ENCODE measurements at regions not wholly inside any gene's neighbourhood (a gene's known extent, or its start where the extent isn't known, plus 50 kb on each side); places are given as distances from the start of the nearest gene placed in this dataset.
"Not testable (repeated sequence)": the region's sequence is repeated elsewhere in the genome, so short reads cannot be mapped to it uniquely, and the experiment has no call there.

DNA sequence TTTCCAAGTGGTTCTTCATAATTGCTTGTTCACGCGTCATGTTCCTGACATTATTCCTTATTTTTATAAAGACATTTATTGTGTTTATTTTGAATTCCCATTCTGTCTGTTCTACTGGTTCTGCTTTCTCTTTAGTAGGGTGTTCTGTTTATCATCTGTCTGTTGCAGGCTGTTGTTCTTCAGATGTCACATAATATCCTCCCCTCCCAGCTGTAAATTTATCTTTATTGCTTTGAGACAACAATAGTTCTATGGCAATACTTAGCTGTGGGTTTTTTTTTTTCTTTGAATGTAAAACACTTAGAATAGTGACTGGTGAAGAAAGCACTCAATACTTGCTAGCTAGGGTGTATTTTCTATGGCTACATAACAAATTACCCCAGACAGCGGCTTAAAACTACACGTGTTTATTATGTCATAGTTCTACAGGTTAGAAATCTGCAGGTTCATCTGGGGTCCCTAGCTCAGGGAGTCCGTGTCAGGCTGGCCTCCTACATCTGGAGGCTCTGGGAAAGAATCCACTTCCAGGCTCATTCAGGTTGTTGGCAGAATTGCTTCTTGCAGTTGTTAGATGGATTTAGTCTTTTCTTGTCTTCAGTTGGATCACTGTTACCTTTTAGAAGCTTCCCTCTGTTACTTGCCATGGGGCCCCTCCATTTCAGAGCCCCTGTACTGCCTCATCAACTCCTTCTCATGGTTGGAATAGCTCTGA is 63.4 kb upstream of the ENPEP start:
- in situ Hi-C loops (cut with MboI; ENCODE audit: low pct_unique_long_range_greater_than_20kb, low sequenced_read_pairs, unreplicated experiment), result no loop called here
- TF ChIP-seq, protein P1, sequence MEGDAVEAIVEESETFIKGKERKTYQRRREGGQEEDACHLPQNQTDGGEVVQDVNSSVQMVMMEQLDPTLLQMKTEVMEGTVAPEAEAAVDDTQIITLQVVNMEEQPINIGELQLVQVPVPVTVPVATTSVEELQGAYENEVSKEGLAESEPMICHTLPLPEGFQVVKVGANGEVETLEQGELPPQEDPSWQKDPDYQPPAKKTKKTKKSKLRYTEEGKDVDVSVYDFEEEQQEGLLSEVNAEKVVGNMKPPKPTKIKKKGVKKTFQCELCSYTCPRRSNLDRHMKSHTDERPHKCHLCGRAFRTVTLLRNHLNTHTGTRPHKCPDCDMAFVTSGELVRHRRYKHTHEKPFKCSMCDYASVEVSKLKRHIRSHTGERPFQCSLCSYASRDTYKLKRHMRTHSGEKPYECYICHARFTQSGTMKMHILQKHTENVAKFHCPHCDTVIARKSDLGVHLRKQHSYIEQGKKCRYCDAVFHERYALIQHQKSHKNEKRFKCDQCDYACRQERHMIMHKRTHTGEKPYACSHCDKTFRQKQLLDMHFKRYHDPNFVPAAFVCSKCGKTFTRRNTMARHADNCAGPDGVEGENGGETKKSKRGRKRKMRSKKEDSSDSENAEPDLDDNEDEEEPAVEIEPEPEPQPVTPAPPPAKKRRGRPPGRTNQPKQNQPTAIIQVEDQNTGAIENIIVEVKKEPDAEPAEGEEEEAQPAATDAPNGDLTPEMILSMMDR (IDR thresholded peaks at IDR 0.05; ENCODE audit: extremely low read depth, insufficient read depth, missing control alignments), result no peak
- DNase-seq (ENCODE audit: low spot score), result no peak

DNA sequence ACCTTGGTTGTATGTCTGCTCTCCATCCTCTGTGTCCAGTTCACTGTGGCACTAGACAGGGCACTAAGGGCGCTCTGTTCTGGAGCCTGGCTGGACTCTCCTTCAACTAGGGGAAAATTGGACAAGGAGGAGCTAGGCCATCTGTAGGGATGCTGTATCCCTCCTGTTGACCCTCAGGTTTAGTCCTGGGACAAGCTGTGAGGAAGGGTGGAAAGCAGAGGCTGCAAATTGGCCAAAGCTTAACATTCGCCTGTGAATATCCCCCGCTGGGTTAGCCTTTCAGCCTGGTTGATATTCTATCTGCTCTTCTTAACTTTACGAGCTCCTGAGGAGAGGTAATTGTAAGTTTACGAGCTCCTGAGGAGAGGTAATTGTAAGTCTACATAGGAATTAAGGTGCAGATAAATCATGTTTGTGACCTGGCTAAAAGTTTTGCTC is 64.4 kb upstream of the ENPEP start:
- in situ Hi-C loops (cut with MboI; ENCODE audit: low pct_unique_long_range_greater_than_20kb, low sequenced_read_pairs, unreplicated experiment), result no loop called here
- no peak for DNase-seq (ENCODE audit: low spot score)
- TF ChIP-seq, protein P1 (IDR thresholded peaks at IDR 0.05; ENCODE audit: extremely low read depth, insufficient read depth, missing control alignments), result no peak

DNA sequence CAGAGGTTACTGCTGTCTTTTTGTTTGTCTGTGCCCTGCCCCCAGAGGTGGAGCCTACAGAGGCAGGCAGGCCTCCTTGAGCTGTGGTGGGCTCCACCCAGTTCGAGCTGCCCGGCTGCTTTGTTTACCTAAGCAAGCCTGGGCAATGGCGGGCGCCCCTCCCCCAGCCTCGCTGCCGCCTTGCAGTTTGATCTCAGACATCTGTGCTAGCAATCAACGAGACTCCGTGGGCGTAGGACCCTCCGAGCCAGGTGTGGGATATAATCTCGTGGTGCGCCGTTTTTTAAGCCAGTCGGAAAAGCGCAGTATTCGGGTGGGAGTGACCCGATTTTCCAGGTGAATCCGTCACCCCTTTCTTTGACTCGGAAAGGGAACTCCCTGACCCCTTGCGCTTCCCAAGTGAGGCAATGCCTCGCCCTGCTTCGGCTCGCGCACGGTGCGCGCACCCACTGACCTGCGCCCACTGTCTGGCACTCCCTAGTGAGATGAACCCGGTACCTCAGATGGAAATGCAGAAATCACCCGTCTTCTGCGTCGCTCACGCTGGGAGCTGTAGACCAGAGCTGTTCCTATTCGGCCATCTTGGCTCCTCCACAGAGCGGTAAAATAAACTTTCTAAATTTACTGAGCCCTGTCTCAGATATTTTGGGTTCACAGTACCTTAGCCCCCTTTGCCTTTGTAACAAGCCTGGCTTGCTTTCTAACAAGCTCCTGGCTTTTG is 64.9 kb upstream of the ENPEP start:
- DNase-seq (ENCODE audit: low spot score); in situ Hi-C loops (cut with MboI; ENCODE audit: low pct_unique_long_range_greater_than_20kb, low sequenced_read_pairs, unreplicated experiment): not testable (repeated sequence)

DNA sequence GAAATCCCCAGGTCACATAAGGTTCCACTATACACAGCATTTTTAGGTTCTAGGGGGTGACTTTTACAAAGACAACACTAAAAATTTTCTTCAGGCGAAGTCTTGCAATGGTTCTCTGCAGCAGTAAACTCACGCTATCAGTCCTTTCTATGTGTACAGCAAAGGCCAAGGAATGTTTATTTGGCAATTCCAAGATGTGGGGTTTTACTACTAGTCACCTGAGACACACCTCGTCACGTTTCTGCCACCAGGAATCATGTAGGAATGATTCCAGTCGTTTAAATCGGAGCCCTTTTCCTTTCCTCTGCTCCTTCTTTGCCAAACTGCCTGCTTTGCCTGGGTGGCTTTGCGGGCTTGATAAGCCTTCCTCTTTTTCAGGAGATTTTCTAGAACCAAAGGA is 75.9 kb upstream of the ENPEP start:
- TF ChIP-seq, protein P1 (IDR thresholded peaks at IDR 0.05; ENCODE audit: extremely low read depth, insufficient read depth, missing control alignments), result no peak
- in situ Hi-C loops (cut with MboI; ENCODE audit: low pct_unique_long_range_greater_than_20kb, low sequenced_read_pairs, unreplicated experiment), result no loop called here
- no peak for DNase-seq (ENCODE audit: low spot score)

DNA sequence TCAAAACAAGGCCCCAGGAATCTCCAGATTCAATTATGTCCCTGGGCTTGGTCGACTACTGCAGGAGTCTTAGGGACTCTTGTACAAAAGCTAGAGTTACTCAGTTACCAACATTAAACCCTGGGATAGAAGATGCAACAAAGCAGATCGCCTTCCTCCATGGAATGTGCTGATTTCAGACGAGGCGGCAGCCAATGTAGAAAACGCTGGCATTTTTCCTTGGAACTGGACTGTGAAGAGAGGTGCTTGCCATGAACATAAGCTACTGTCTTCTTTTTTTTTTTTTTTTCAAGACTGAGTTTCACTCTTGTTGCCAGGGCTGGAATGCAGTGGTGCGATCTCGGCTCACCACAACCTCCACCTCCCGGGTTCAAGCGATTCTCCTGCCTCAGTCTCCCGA is 76.9 kb upstream of the ENPEP start:
- DNase-seq (ENCODE audit: low spot score), result not testable (repeated sequence)

DNA sequence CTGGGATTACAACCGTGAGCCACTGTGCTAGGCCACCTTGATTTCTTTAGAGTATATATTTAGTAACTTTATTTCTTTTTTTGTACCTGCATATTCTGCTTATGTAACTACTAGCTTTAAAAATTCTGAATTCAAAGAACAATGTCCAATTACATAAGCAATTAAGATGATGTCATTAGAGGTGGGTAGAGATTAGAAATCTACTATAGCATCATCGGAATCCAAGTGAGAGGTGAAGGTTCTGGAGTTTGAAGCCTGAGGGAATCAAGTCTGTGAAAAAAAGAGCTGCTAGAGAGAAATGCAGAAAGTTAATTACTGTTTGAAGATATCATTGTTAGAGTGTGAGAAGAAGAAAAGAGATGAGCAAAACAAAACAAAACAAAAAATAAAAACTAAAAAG is 79.0 kb upstream of the ENPEP start:
- no peak for DNase-seq (ENCODE audit: low spot score)
- TF ChIP-seq, protein P1 (IDR thresholded peaks at IDR 0.05; ENCODE audit: extremely low read depth, insufficient read depth, missing control alignments), result no peak
- in situ Hi-C loops (cut with MboI; ENCODE audit: low pct_unique_long_range_greater_than_20kb, low sequenced_read_pairs, unreplicated experiment), result no loop called here

More for the DNA sequence above, 76.9 kb upstream of the ENPEP start:
- in situ Hi-C loops (cut with MboI; ENCODE audit: low pct_unique_long_range_greater_than_20kb, low sequenced_read_pairs, unreplicated experiment), result not testable (repeated sequence)

DNA sequence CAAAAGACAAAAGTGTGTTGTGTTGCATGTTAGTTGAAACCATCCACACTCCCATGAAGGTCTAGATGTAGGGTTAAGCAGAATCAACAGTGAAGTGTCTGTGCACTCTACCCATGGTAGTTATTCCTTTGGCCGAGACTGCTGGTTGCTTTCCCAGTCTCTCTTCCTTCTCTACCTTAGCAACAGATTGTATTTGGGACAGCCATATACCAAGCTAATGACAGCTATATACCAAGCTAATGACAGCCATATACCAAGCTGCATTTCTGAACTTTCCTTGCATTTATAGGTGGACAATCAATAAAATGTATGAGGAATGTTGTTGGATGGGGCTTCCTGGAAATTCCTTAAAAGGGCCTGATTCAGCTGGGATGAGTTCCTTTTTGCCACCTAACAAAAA is 80.5 kb upstream of the ENPEP start:
- no peak for DNase-seq (ENCODE audit: low spot score)
- in situ Hi-C loops (cut with MboI; ENCODE audit: low pct_unique_long_range_greater_than_20kb, low sequenced_read_pairs, unreplicated experiment), result no loop called here
- TF ChIP-seq, protein P1 (IDR thresholded peaks at IDR 0.05; ENCODE audit: extremely low read depth, insufficient read depth, missing control alignments), result no peak

Data from GM13977 (cell line).